ENCODE measurements at regions not wholly inside any gene's neighbourhood (a gene's known extent, or its start where the extent isn't known, plus 50 kb on each side); places are given as distances from the start of the nearest gene placed in this dataset.

GRCh38 chr3:107055181-107055942, 321.9 kb upstream of the CCDC54 start:
- no peaks in the 10 kb centered on the region for H3K79me2 ChIP-seq (ENCODE audit: low read length)
- H3K4me1 ChIP-seq (ENCODE audit: low read length): no peaks in the 10 kb centered on the region
- TF ChIP-seq EZH2phosphoT487 (IDR thresholded peaks at IDR 0.05; ENCODE audit: low read depth) (no peak), CTCF (IDR thresholded peaks at IDR 0.05; ENCODE audit: low read depth, low read length) (no peak)
- H3K9me3 ChIP-seq (ENCODE audit: insufficient read depth, low read length): no peaks in the 10 kb centered on the region
- H2AFZ ChIP-seq (ENCODE audit: low read depth, low read length): no peak overlapping the region
- H3K4me2 ChIP-seq (ENCODE audit: low read length): no peak overlapping the region
- H3K9ac ChIP-seq (ENCODE audit: low read length): no peak overlapping the region
- H3K27me3 ChIP-seq (ENCODE audit: low read depth, low read length): no peaks in the 10 kb centered on the region
- H4K20me1 ChIP-seq (ENCODE audit: insufficient read depth, low read length): no peaks in the 10 kb centered on the region
- no peak overlapping the region for H3K4me3 ChIP-seq (ENCODE audit: low read length)
- no peaks in the 10 kb centered on the region for H3K36me3 ChIP-seq (replicated peaks; ENCODE audit: low read depth, low read length)
- H3K27ac ChIP-seq (ENCODE audit: low read length): no peak overlapping the region

- H3K27me3 ChIP-seq (ENCODE audit: low read depth, low read length): no peaks in the 10 kb centered on the region
- H3K4me3 ChIP-seq (ENCODE audit: low read length): no peak overlapping the region
- TF ChIP-seq CTCF (IDR thresholded peaks at IDR 0.05; ENCODE audit: low read depth, low read length): no peak
- TF ChIP-seq EZH2phosphoT487 (IDR thresholded peaks at IDR 0.05; ENCODE audit: low read depth): no peak
- H2AFZ ChIP-seq (ENCODE audit: low read depth, low read length): no peak overlapping the region
- peaks cover 15% of the 10 kb centered on the region for H3K4me1 ChIP-seq (ENCODE audit: low read length)
- no peaks in the 10 kb centered on the region for H3K79me2 ChIP-seq (ENCODE audit: low read length)
- H3K4me2 ChIP-seq (ENCODE audit: low read length): no peak overlapping the region
- no peaks in the 10 kb centered on the region for H3K9me3 ChIP-seq (ENCODE audit: insufficient read depth, low read length)
- H3K36me3 ChIP-seq (replicated peaks; ENCODE audit: low read depth, low read length): no peaks in the 10 kb centered on the region
- H3K9ac ChIP-seq (ENCODE audit: low read length): no peak overlapping the region
- H4K20me1 ChIP-seq (ENCODE audit: insufficient read depth, low read length): no peaks in the 10 kb centered on the region
- no peak overlapping the region for H3K27ac ChIP-seq (ENCODE audit: low read length)
Observed at GRCh38 chr3:107061466-107061865, 315.8 kb upstream of the CCDC54 start.

- H3K27ac ChIP-seq (ENCODE audit: low read length): no peak overlapping the region
- H3K79me2 ChIP-seq (ENCODE audit: low read length): no peaks in the 10 kb centered on the region
- TF ChIP-seq EZH2phosphoT487 (IDR thresholded peaks at IDR 0.05; ENCODE audit: low read depth) (no peak), CTCF (IDR thresholded peaks at IDR 0.05; ENCODE audit: low read depth, low read length) (no peak)
- no peak overlapping the region for H3K4me3 ChIP-seq (ENCODE audit: low read length)
- H3K4me2 ChIP-seq (ENCODE audit: low read length): no peak overlapping the region
- no peak overlapping the region for H2AFZ ChIP-seq (ENCODE audit: low read depth, low read length)
- no peaks in the 10 kb centered on the region for H4K20me1 ChIP-seq (ENCODE audit: insufficient read depth, low read length)
- no peaks in the 10 kb centered on the region for H3K36me3 ChIP-seq (replicated peaks; ENCODE audit: low read depth, low read length)
- no peaks in the 10 kb centered on the region for H3K9me3 ChIP-seq (ENCODE audit: insufficient read depth, low read length)
- H3K27me3 ChIP-seq (ENCODE audit: low read depth, low read length): no peaks in the 10 kb centered on the region
- peaks cover 15% of the 10 kb centered on the region for H3K4me1 ChIP-seq (ENCODE audit: low read length)
- H3K9ac ChIP-seq (ENCODE audit: low read length): no peak overlapping the region
Observed at GRCh38 chr3:107062310-107062709, 314.9 kb upstream of the CCDC54 start.

GRCh38 chr3:107062787-107063186, 314.5 kb upstream of the CCDC54 start:
- no peaks in the 10 kb centered on the region for H3K36me3 ChIP-seq (replicated peaks; ENCODE audit: low read depth, low read length)
- H3K79me2 ChIP-seq (ENCODE audit: low read length): no peaks in the 10 kb centered on the region
- no peak overlapping the region for H3K9ac ChIP-seq (ENCODE audit: low read length)
- peaks cover 15% of the 10 kb centered on the region for H3K4me1 ChIP-seq (ENCODE audit: low read length)
- no peaks in the 10 kb centered on the region for H4K20me1 ChIP-seq (ENCODE audit: insufficient read depth, low read length)
- H3K4me3 ChIP-seq (ENCODE audit: low read length): no peak overlapping the region
- H2AFZ ChIP-seq (ENCODE audit: low read depth, low read length): no peak overlapping the region
- H3K9me3 ChIP-seq (ENCODE audit: insufficient read depth, low read length): no peaks in the 10 kb centered on the region
- no peak overlapping the region for H3K27ac ChIP-seq (ENCODE audit: low read length)
- H3K27me3 ChIP-seq (ENCODE audit: low read depth, low read length): no peaks in the 10 kb centered on the region
- H3K4me2 ChIP-seq (ENCODE audit: low read length): no peak overlapping the region
- TF ChIP-seq CTCF (IDR thresholded peaks at IDR 0.05; ENCODE audit: low read depth, low read length): no peak
- TF ChIP-seq EZH2phosphoT487 (IDR thresholded peaks at IDR 0.05; ENCODE audit: low read depth): no peak
